AG04449 (cell line): ENCODE measurements at regions not wholly inside any gene's neighbourhood (a gene's known extent, or its start where the extent isn't known, plus 50 kb on each side); places are given as distances from the start of the nearest gene placed in this dataset.

Experiments used
- CTCF ChIA-PET: fragments of 350-600 bp; formaldehyde crosslinking; extraction: SDS; loops from one replicate; lab custom pipeline; 2021; ENCODE audit warnings: antibody characterized with exemption; lab: Yijun Ruan, JAX
- POLR2A ChIA-PET: fragments of 400-600, 350-600 bp; formaldehyde crosslinking; extraction: SDS; loops from one replicate; lab custom pipeline; 2020; ENCODE audit warnings: antibody characterized with exemption, inconsistent platforms; lab: Yijun Ruan, JAX
- DNase-seq: peaks from one replicate; pipeline ENCODE4 v3.0.0-alpha.2; 2010; ENCODE audit warnings: low read depth, low spot score
- H3K4me3 ChIP-seq: 2 replicates; pipeline ENCODE4 v1.5.1; 2011; ENCODE audit warnings: low read depth, mild to moderate bottlenecking, control low read depth, low read length
- CTCF ChIP-seq: IDR thresholded peaks from one replicate; pipeline ENCODE4 v1.5.1; 2011; ENCODE audit warnings: mild to moderate bottlenecking, moderate library complexity, low read length, control low read depth, inconsistent platforms; ENCODE audit not compliant: insufficient read depth; ENCODE audit errors: missing control alignments

GRCh38 chr11:128212324-128212723 is 375.0 kb downstream of the ETS1 start:
- no peak for DNase-seq
- no peak for TF ChIP-seq CTCF
- POLR2A ChIA-PET: no interaction called here
- H3K4me3 ChIP-seq: no peak overlapping the region
- CTCF ChIA-PET: interaction anchor here (1.5 kb wide), 1 partner anchor 420 kb away, joined by 6 read pairs; no protein-coding TSS in a partner anchor

- CTCF ChIA-PET: interaction anchor here (2.8 kb wide), 1 partner anchor 420 kb away, joined by 7 read pairs; no protein-coding TSS in a partner anchor
- DNase-seq: peak; percentile 93
- no peak for TF ChIP-seq CTCF
- H3K4me3 ChIP-seq: no peak overlapping the region; the same call in 1 of the 2 replicates
- POLR2A ChIA-PET: no interaction called here
These were observed 377.0 kb downstream of the ETS1 start for GRCh38 chr11:128210148-128210940.

GRCh38 chr11:128209138-128209435 is 378.3 kb downstream of the ETS1 start:
- DNase-seq: no peak
- ChIA-PET CTCF (interaction anchor here (0.7 to 2.8 kb wide), 4 partner anchors 9 to 621 kb away, joined by 3 to 7 read pairs (median 4); no protein-coding TSS in a partner anchor), POLR2A (interaction anchor here (0.7 kb wide), 1 partner anchor 29 kb away, joined by 3 read pairs; no protein-coding TSS in a partner anchor)
- H3K4me3 ChIP-seq: no peak overlapping the region
- no peak for TF ChIP-seq CTCF

- peak; percentile 74 for DNase-seq
- no peak for TF ChIP-seq CTCF
- no peak overlapping the region for H3K4me3 ChIP-seq
- POLR2A ChIA-PET: interaction anchor here (0.7 kb wide), 2 partner anchors 10 to 28 kb away, joined by 3 read pairs; no protein-coding TSS in a partner anchor
- CTCF ChIA-PET: interaction anchor here (0.7 to 2.8 kb wide), 6 partner anchors 9 to 622 kb away, joined by 3 to 7 read pairs (median 4); no protein-coding TSS in a partner anchor
These were observed 378.8 kb downstream of the ETS1 start for GRCh38 chr11:128208329-128209137.

GRCh38 chr11:128207861-128208321 is 379.5 kb downstream of the ETS1 start:
- POLR2A ChIA-PET: no interaction called here
- no peak overlapping the region for H3K4me3 ChIP-seq
- TF ChIP-seq CTCF: no peak
- CTCF ChIA-PET: interaction anchor here (0.8 to 1.7 kb wide), 3 partner anchors 10 to 423 kb away, joined by 3 to 5 read pairs (median 5); no protein-coding TSS in a partner anchor
- peak; percentile 82 for DNase-seq
